Stomach (tissue), 8 donors: ENCODE measurements at regions not wholly inside any gene's neighbourhood (a gene's known extent, or its start where the extent isn't known, plus 50 kb on each side); places are given as distances from the start of the nearest gene placed in this dataset.

ENCODE experiments used
- DNase-seq, 2 donors: peaks; one replicate each; pipeline versions ENCODE4 v3.0.0 to v3.0.0-alpha.2; 2013 to 2019
- H3K27ac ChIP-seq, 5 donors: fragments of 200-600 bp in 4 of 5; sonication (generic) in 4 of 5; one replicate each; pipeline ENCODE4 v1.5.1; 2013 to 2019; ENCODE audit warnings: mild to moderate bottlenecking in 1 of 5, moderate library complexity in 1 of 5
- H3K27me3 ChIP-seq, 3 donors: fragments of 200-600 bp; sonication (generic); one replicate each; pipeline ENCODE4 v1.5.1; 2017 to 2019; ENCODE audit warnings: mixed run types in 1 of 3
- H3K36me3 ChIP-seq, 4 donors: fragments of 200-600 bp; sonication (generic); 1 replicate in 3 of 4; 2 replicates in 1 of 4; pipeline ENCODE4 v1.5.1; 2016 to 2019
- H3K4me1 ChIP-seq, 4 donors: fragments of 200-600 bp; sonication (generic); one replicate each; pipeline ENCODE4 v1.5.1; 2016 to 2019
- H3K4me3 ChIP-seq, 4 donors: fragments of 200-600 bp; sonication (generic) in 3 of 4; one replicate each; pipeline ENCODE4 v1.5.1; 2016 to 2019; ENCODE audit warnings: mild to moderate bottlenecking in 1 of 4
- H3K9me3 ChIP-seq, 4 donors: fragments of 200-600 bp; sonication (generic); one replicate each; pipeline ENCODE4 v1.5.1; 2016 to 2019
- CTCF ChIP-seq, 7 experiments: fragments of 450-650 bp in 4 of 7; fragments of 200-600 bp in 3 of 7; sonication (generic) in 3 of 7; IDR thresholded peaks; one replicate each; pipeline ENCODE4 v1.5.1; 2016 to 2019; ENCODE audit warnings: antibody characterized with exemption in 7 of 7, control low read depth in 2 of 7, mild to moderate bottlenecking in 1 of 7
- EP300 ChIP-seq: sonication (generic); formaldehyde crosslinking; IDR thresholded peaks from one replicate; pipeline ENCODE4 v1.6.1; 2017; ENCODE audit warnings: antibody characterized with exemption
- POLR2A ChIP-seq, 4 donors: fragments of 450-650 bp; IDR thresholded peaks; one replicate each; pipeline ENCODE4 v1.6.1; 2016; ENCODE audit warnings: antibody characterized with exemption in 4 of 4, control low read depth in 2 of 4, mild to moderate bottlenecking in 1 of 4, moderate library complexity in 1 of 4
- POLR2AphosphoS5 ChIP-seq, 3 donors: sonication (generic); formaldehyde crosslinking; IDR thresholded peaks; one replicate each; pipeline ENCODE4 v1.6.1; 2016; ENCODE audit warnings: antibody characterized with exemption in 3 of 3
- WGBS, 5 donors: extraction: QIAGEN DNeasy Blood & Tissue Kit in 3 of 5; methylation state at CpG; one replicate each; pipeline versions ENCODE4 v1.1.5 to v1.1.7; 2013 to 2018; 5-methylcytosine and 5-hydroxymethylcytosine counted together
- intact Hi-C: fragments of 100-400 bp; cut with DNase I; formaldehyde crosslinking; loops from one replicate; pipeline ENCODE4 v1.15.1; 2023; ENCODE audit warnings: low total_unique reads
- donor health status: healthy with polysubstance abuse.
- donor health status: Bipolar disorder and iron deficiency.
- donor health status: healthy.

GRCh38 chr11:70506658-70506970, 108.3 kb downstream of the CTTN start:
- H3K4me1 ChIP-seq, result no peaks in the 10 kb centered on the region
- no peaks in the 10 kb centered on the region for H3K36me3 ChIP-seq
- H3K27me3 ChIP-seq, result peaks cover 0 to 7% (median 0%) of the 10 kb centered on the region in 3 donors
- H3K27ac ChIP-seq, result no peak overlapping the region
- H3K9me3 ChIP-seq, result no peaks in the 10 kb centered on the region
- intact Hi-C loops, result no loop called here
- WGBS, 5 donors, result 77 to 86% (median 81%) methylated on average over 5 of the region's 5 CpGs
- TF ChIP-seq CTCF (IDR thresholded peaks at IDR 0.05), result no peak
- TF ChIP-seq EP300, result no peak
- TF ChIP-seq POLR2AphosphoS5 (IDR thresholded peaks at IDR 0.05), result no peak
- TF ChIP-seq POLR2A (IDR thresholded peaks at IDR 0.05), result no peak
- H3K4me3 ChIP-seq, result no peak overlapping the region
- no peak for DNase-seq

- peaks cover 0 to 1% (median under 1%) of the 10 kb centered on the region in 4 donors for H3K9me3 ChIP-seq
- H3K4me1 ChIP-seq, result no peaks in the 10 kb centered on the region
- no peak for DNase-seq
- no peak for TF ChIP-seq EP300
- TF ChIP-seq POLR2AphosphoS5 (IDR thresholded peaks at IDR 0.05), result no peak
- no peak for TF ChIP-seq CTCF (IDR thresholded peaks at IDR 0.05)
- no peak for TF ChIP-seq POLR2A (IDR thresholded peaks at IDR 0.05)
- WGBS, 5 donors, result 88 to 95% (median 89%) methylated on average over 7 of the region's 7 CpGs
- intact Hi-C loops, result no loop called here
- H3K27me3 ChIP-seq, result peaks cover 0 to 7% (median 0%) of the 10 kb centered on the region in 3 donors
- H3K27ac ChIP-seq, result no peak overlapping the region
- no peaks in the 10 kb centered on the region for H3K36me3 ChIP-seq
- no peak overlapping the region for H3K4me3 ChIP-seq
These were observed 108.7 kb downstream of the CTTN start for GRCh38 chr11:70506986-70507385.

- Histone ChIP-seq H3K27me3 (peaks cover 0 to 7% (median 0%) of the 10 kb centered on the region in 3 donors), H3K9me3 (peaks cover 0 to 8% (median 6%) of the 10 kb centered on the region in 4 donors), H3K27ac (no peak overlapping the region), H3K4me3 (no peak overlapping the region), H3K36me3 (no peaks in the 10 kb centered on the region), H3K4me1 (no peaks in the 10 kb centered on the region)
- WGBS, 5 donors, result 87 to 90% (median 89%) methylated on average over 16 to 20 of the region's 20 CpGs
- intact Hi-C loops, result no loop called here
- no peak for TF ChIP-seq POLR2A (IDR thresholded peaks at IDR 0.05)
- no peak for TF ChIP-seq EP300
- TF ChIP-seq CTCF (IDR thresholded peaks at IDR 0.05), result no peak
- TF ChIP-seq POLR2AphosphoS5 (IDR thresholded peaks at IDR 0.05), result no peak
- DNase-seq, result no peak
These were observed 109.3 kb downstream of the CTTN start for GRCh38 chr11:70507466-70508230.

- Histone ChIP-seq H3K9me3 (peaks cover 0 to 13% (median 11%) of the 10 kb centered on the region in 4 donors), H3K27ac (no peak overlapping the region), H3K4me1 (no peaks in the 10 kb centered on the region), H3K27me3 (peaks cover 0 to 7% (median 0%) of the 10 kb centered on the region in 3 donors), H3K4me3 (no peak overlapping the region), H3K36me3 (no peaks in the 10 kb centered on the region)
- WGBS, 5 donors, result 86 to 94% (median 87%) methylated on average over 3 of the region's 3 CpGs
- TF ChIP-seq POLR2AphosphoS5 (IDR thresholded peaks at IDR 0.05) (no peak), POLR2A (IDR thresholded peaks at IDR 0.05) (no peak), EP300 (no peak), CTCF (IDR thresholded peaks at IDR 0.05) (no peak)
- DNase-seq, result no peak
- intact Hi-C loops, result no loop called here
These were observed 109.8 kb downstream of the CTTN start for GRCh38 chr11:70508231-70508480.
